MM.1S (cell line): ENCODE measurements at regions not wholly inside any gene's neighbourhood (a gene's known extent, or its start where the extent isn't known, plus 50 kb on each side); places are given as distances from the start of the nearest gene placed in this dataset.

ENCODE experiments used
- DNase-seq: peaks from one replicate; pipeline ENCODE4 v3.0.0-alpha.2; 2015
- H2AFZ ChIP-seq: fragments of 300-600 bp; sonication (generic); 2 replicates; pipeline ENCODE4 v1.6.0; 2016; ENCODE audit warnings: antibody characterized with exemption, low read length
- H3F3A ChIP-seq: fragments of 300-600 bp; sonication (generic); 2 replicates; pipeline ENCODE4 v1.6.1; 2016; ENCODE audit warnings: mild to moderate bottlenecking, antibody characterized with exemption, low read length, moderate library complexity, mixed read lengths; ENCODE audit not compliant: insufficient read depth
- H3K27ac ChIP-seq: fragments of 300-600 bp; sonication (generic); 2 replicates; pipeline ENCODE4 v1.5.1; 2016; ENCODE audit warnings: mild to moderate bottlenecking, low read length
- H3K27me3 ChIP-seq: fragments of 300-600 bp; sonication (generic); replicated peaks from 2 replicates; pipeline ENCODE4 v1.6.0; 2016; ENCODE audit warnings: low read length; ENCODE audit not compliant: insufficient read depth
- H3K36me3 ChIP-seq: fragments of 300-600 bp; sonication (generic); replicated peaks from 2 replicates; pipeline ENCODE4 v1.6.1; 2016; ENCODE audit warnings: mild to moderate bottlenecking, low read length, mixed read lengths; ENCODE audit not compliant: insufficient read depth
- H3K4me1 ChIP-seq: fragments of 300-600 bp; sonication (generic); 2 replicates; pipeline ENCODE4 v1.6.1; 2016; ENCODE audit warnings: low read length, mixed read lengths
- H3K4me2 ChIP-seq: fragments of 300-600 bp; sonication (generic); 2 replicates; pipeline ENCODE4 v1.6.0; 2016; ENCODE audit warnings: low read depth, low read length
- H3K4me3 ChIP-seq: fragments of 300-600 bp; sonication (generic); 2 replicates; pipeline ENCODE4 v1.5.1; 2016; ENCODE audit warnings: low read length, mixed read lengths
- H3K79me2 ChIP-seq: fragments of 300-600 bp; sonication (generic); 2 replicates; pipeline ENCODE4 v1.6.1; 2016; ENCODE audit warnings: mixed run types, low read length, mixed read lengths
- H3K9ac ChIP-seq: fragments of 300-600 bp; sonication (generic); 2 replicates; pipeline ENCODE4 v1.6.1; 2016; ENCODE audit warnings: low read length, mixed read lengths
- H3K9me2 ChIP-seq: fragments of 300-600 bp; sonication (generic); replicated peaks from 2 replicates; pipeline ENCODE4 v1.6.1; 2016; ENCODE audit warnings: mild to moderate bottlenecking, low read length, mixed read lengths; ENCODE audit not compliant: insufficient read depth
- H3K9me3 ChIP-seq: fragments of 300-600 bp; sonication (generic); replicated peaks from 2 replicates; pipeline ENCODE4 v1.6.1; 2016; ENCODE audit warnings: mild to moderate bottlenecking, low read length, mixed read lengths; ENCODE audit not compliant: insufficient read depth
- H4K20me1 ChIP-seq: fragments of 300-600 bp; sonication (generic); 2 replicates; pipeline ENCODE4 v1.6.1; 2016; ENCODE audit warnings: mild to moderate bottlenecking, low read length, moderate library complexity, mixed read lengths; ENCODE audit not compliant: insufficient read depth
- CTCF ChIP-seq: fragments of 300-600 bp; sonication (generic); IDR thresholded peaks from 2 replicates; pipeline ENCODE4 v1.5.1; 2016; ENCODE audit warnings: antibody characterized with exemption, low read length, mixed read lengths
- EZH2 ChIP-seq: fragments of 300-600 bp; sonication (generic); optimal IDR thresholded peaks from 2 replicates; pipeline ENCODE3; 2017; ENCODE audit warnings: low read depth, mild to moderate bottlenecking, antibody characterized with exemption, low read length, mixed read lengths
- EZH2phosphoT487 ChIP-seq: fragments of 300-600 bp; sonication (generic); IDR thresholded peaks from 2 replicates; pipeline ENCODE4 v1.6.1; 2018; ENCODE audit warnings: antibody characterized with exemption, low read length

- Histone ChIP-seq H2AFZ (no peak overlapping the region), H3K79me2 (no peaks in the 10 kb centered on the region), H3K27me3 (no peaks in the 10 kb centered on the region), H3K9me3 (no peaks in the 10 kb centered on the region), H3K36me3 (no peaks in the 10 kb centered on the region), H3K4me2 (no peak overlapping the region), H3F3A (no peaks in the 10 kb centered on the region), H3K4me3 (no peak overlapping the region), H3K9ac (no peak overlapping the region), H3K9me2 (no peaks in the 10 kb centered on the region), H3K27ac (no peak overlapping the region), H3K4me1 (no peaks in the 10 kb centered on the region), H4K20me1 (no peaks in the 10 kb centered on the region)
- DNase-seq = no peak
- TF ChIP-seq EZH2 (no peak), CTCF (no peak), EZH2phosphoT487 (no peak)
These were observed 903.6 kb downstream of the RPA4 start for GRCh38 chrX:97787311-97787710.

GRCh38 chrX:97787849-97788248 is 904.1 kb downstream of the RPA4 start:
- no peaks in the 10 kb centered on the region for H3K9me3 ChIP-seq
- H3K9me2 ChIP-seq = no peaks in the 10 kb centered on the region
- H3K9ac ChIP-seq = no peak overlapping the region
- no peak for TF ChIP-seq EZH2
- TF ChIP-seq EZH2phosphoT487 = no peak
- no peaks in the 10 kb centered on the region for H4K20me1 ChIP-seq
- no peaks in the 10 kb centered on the region for H3K79me2 ChIP-seq
- H3K36me3 ChIP-seq = no peaks in the 10 kb centered on the region
- DNase-seq = no peak
- no peaks in the 10 kb centered on the region for H3K4me1 ChIP-seq
- no peaks in the 10 kb centered on the region for H3F3A ChIP-seq
- no peaks in the 10 kb centered on the region for H3K27me3 ChIP-seq
- no peak overlapping the region for H3K27ac ChIP-seq
- no peak overlapping the region for H3K4me3 ChIP-seq
- no peak overlapping the region for H3K4me2 ChIP-seq
- H2AFZ ChIP-seq = no peak overlapping the region

- Histone ChIP-seq H3K79me2 (no peaks in the 10 kb centered on the region), H3K9ac (no peak overlapping the region), H4K20me1 (no peaks in the 10 kb centered on the region), H3K27me3 (no peaks in the 10 kb centered on the region), H3K9me2 (no peaks in the 10 kb centered on the region), H3K4me2 (no peak overlapping the region), H3K4me1 (no peaks in the 10 kb centered on the region), H3K9me3 (no peaks in the 10 kb centered on the region), H3F3A (no peaks in the 10 kb centered on the region), H3K4me3 (no peak overlapping the region), H3K36me3 (no peaks in the 10 kb centered on the region), H3K27ac (no peak overlapping the region), H2AFZ (no peak overlapping the region)
- no peak for DNase-seq
- TF ChIP-seq EZH2 (no peak), EZH2phosphoT487 (no peak), CTCF (no peak)
These were observed 907.1 kb downstream of the RPA4 start for GRCh38 chrX:97790850-97791249.

- Histone ChIP-seq H3K4me2 (no peak overlapping the region), H4K20me1 (no peaks in the 10 kb centered on the region), H3K79me2 (no peaks in the 10 kb centered on the region), H3K4me1 (no peaks in the 10 kb centered on the region), H3K27ac (no peak overlapping the region), H3K9ac (no peak overlapping the region), H3K9me2 (no peaks in the 10 kb centered on the region), H3K36me3 (no peaks in the 10 kb centered on the region), H2AFZ (no peak overlapping the region), H3K27me3 (no peaks in the 10 kb centered on the region), H3K4me3 (no peak overlapping the region), H3K9me3 (no peaks in the 10 kb centered on the region), H3F3A (no peaks in the 10 kb centered on the region)
- DNase-seq = no peak
- TF ChIP-seq EZH2phosphoT487 (no peak), EZH2 (no peak), CTCF (no peak)
These were observed 913.4 kb downstream of the RPA4 start for GRCh38 chrX:97797076-97797475.
